ENCODE measurements at regions not wholly inside any gene's neighbourhood (a gene's known extent, or its start where the extent isn't known, plus 50 kb on each side); places are given as distances from the start of the nearest gene placed in this dataset.
"Not testable (repeated sequence)": the region's sequence is repeated elsewhere in the genome, so short reads cannot be mapped to it uniquely, and the experiment has no call there.

DNA sequence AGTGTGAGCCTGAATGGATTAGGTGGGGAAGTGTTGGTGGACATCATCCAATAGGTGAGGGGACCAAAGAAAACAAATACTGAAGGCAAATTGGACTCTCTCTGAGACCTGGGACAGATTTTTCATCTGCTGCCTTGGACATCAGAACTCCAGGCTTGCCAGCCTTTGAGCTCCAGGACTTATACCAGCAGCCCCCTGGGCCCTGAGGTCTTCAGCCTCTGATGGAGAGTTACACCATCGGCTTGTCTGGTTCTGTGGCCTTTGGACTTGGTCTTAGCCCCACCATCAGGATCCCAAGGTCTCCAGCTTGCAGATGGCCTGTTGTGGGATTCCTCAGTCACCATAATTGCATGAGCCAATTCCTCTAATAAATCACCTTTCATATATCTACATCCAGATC, 80.8 kb upstream of the SLC8A3 start:
- DNase-seq (ENCODE audit: low read depth) = no peak

DNA sequence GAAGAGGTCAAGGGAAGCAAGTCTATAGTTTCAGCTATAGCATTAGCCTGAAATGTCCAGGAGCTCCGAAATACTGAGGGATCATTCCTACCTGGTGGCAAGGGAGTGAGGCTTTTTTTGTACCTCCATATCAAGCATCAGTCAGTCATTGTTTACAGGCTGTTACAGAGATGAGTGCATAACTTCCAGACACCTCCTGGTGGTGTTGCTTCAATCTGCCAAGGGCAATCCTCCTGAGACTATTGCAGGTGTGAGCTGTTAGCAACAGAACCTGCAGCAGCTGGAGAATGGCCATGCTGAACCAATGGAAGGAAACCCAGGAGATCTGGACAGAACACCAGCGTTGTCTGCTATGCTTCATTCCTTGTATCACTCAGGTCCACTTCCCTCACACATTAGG, 80.0 kb upstream of the SLC8A3 start:
- DNase-seq (ENCODE audit: low read depth) = no peak

DNA sequence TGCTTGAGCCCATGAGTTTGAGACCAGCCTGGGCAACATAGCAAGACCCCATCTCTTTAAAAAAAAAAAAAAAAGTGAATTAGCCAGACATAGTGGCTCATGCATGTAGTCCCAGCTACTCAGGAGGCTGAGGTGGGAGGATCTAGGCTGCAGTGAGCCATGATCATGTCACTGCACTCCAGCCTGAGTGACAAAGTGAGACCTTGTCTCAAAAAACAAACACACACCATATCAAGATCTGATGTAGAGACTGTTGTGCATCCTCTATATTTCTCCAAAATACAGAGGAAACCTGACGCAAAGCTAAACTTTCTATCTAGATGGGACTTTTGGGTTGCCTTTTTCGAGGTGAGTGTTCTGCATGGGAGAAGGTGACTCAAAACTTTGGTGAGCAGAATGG, 77.4 kb upstream of the SLC8A3 start:
- DNase-seq (ENCODE audit: low read depth) = no peak

DNA sequence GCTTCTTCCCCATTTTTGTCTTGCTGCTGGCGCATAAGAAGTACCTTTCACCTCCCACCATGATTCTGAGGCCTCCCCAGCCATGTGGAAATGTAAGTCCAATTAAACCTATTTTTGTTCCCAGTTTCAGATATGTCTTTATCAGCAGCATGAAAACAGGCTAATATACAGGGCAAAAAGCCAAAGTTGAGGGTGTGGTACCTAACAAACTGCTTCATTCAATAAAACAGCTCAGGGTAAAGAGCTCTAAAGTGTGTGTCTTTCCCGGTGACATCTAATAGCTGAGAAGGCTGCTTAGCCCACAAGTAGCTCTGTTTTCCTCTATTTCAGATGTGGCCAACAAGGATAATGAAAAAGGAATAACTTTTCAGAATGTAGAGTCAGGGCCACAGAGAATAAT, 76.7 kb upstream of the SLC8A3 start:
- no peak for DNase-seq (ENCODE audit: low read depth)

DNA sequence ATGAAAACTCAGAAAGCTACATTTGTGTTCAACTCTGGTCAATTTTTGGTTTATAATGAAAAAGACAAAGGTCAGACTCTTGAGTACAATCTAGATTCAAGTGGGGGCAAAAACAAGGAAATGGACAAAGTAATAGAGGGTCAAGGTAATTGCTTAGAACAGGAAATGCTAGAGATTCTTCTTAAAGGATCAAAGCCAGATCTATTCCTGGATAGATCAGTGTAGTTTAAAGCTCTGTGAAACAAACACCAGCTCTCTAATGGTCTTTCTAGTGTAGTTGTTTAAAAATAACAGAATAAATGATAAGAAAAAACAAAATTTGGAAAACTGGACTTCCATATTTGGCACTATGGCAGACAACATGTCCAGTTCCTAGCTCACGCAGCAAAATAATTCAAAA, 70.7 kb upstream of the SLC8A3 start:
- no peak for DNase-seq (ENCODE audit: low read depth)

DNA sequence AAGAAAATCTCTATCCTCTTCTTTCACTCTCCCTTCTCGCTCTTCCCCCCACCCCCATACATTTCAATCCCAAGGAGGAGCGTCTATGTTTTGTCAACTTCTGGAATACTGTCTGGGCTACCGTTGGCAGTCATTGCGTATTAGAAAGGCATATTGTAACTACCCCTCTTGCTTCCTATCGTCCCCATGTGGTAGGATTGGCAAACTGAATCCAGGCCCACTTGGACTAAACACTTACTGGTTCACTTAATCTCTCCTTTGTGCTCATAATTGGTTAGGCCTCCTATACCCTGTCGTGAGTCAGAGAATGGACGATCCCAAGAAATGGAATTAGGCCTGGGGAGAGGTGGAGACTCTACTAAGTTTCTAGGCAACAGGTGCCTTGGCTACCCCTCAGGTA, 68.8 kb upstream of the SLC8A3 start:
- DNase-seq (ENCODE audit: low read depth) = peak; percentile 8

DNA sequence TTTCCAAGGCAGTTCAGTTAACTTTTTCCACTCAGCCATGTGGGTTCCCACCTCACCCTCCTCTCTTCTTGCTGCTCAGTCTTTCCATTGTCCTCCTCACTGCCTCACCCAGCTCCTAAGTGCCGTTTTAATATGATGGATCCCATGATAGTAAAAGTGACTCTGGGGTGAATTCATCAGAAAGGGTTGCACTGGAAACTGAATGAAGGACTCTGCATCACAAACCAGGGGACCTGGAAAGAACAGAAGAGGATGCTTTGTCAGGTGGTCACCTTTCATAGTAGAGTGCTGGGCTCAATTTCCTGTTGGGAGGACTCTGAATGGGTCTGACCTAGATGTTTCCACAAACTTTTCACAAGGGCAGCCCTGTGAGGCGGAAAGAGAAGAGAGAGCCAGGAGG, 67.8 kb upstream of the SLC8A3 start:
- no peak for DNase-seq (ENCODE audit: low read depth)

DNA sequence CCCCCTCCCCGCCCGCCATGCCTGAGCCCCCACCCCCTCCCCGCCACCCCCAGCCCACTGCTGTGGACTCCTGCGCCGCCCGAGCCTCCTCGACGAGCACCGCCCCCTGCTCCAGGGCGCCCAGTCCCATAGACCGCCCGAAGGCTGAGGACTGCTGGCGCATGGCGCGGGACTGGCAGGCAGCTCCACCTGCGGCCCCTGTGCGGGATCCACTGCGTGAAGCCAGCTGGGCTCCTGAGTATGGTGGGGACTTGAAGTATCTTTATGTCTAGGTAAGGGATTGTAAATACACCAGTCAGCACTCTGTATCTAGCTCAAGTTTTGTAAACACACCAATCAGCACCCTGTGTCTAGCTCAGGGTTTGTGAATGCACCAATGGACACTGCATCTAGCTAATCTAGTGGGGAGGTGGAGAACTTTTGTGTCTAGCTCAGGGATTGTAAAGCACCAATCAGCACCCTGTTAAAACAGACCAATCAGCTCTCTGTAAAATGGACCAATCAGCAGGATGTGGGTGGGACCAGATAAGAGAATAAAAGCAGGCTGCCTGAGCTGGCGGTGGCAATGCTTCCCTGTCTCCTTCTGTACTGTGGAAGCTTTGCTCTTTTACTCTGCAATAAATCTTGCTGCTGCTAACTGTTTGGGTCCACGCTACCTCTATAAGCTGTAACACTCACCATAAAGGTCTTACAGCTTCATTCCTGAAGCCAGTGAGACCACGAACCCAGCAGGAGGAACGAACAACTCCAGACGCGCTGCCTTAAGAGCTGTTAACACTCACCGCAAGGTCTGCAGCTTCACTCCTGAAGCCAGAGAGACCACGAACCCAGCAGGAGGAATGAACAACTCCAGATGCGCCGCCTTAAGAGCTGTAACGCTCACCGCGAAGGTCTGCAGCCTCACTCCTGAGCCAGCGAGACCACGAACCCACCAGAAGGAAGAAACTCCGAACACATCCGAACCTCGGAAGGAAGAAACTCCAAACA, 66.6 kb upstream of the SLC8A3 start:
- peak; percentile 14 for DNase-seq (ENCODE audit: low read depth)

DNA sequence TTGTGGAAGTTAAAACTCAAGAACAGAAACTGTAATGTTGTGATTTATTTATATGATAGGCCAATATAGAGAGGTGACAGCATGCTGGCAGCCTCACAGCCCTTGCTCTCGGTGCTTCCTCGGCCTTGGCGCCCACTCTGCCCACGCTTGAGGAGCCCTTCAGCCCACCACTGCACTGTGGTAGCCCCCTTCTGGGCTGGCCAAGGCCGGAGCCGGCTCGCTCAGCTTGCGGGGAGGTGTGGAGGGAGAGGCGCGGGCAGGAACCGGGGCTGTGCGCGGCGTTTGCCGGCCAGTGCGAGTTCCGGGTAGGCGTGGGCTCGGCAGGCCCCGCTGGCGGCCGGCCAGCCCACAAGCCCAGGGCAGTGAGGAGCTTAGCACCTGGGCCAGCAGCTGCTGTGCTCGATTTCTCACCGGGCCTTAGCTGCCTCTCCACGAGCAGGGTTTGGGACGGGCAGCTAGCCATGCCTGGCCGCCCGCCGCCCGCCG, 65.8 kb upstream of the SLC8A3 start:
- no peak for DNase-seq (ENCODE audit: low read depth)

DNA sequence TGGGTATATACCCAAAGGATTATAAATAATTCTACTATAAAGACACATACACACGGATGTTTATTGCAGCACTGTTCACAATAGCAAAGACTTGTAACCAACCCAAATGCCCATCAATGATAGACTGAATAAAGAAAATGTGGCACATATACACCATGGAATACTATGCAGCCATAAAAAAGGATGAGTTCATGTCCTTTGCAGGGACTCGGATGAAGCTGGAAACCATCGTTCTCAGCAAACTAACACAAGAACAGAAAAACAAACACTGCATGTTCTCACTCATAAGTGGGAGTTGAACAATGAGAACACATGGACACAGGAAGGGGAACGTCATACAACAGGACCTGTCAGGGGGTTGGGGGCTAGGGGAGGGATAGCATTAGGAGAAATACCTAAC, 64.8 kb upstream of the SLC8A3 start:
- DNase-seq (ENCODE audit: low read depth) = not testable (repeated sequence)

DNA sequence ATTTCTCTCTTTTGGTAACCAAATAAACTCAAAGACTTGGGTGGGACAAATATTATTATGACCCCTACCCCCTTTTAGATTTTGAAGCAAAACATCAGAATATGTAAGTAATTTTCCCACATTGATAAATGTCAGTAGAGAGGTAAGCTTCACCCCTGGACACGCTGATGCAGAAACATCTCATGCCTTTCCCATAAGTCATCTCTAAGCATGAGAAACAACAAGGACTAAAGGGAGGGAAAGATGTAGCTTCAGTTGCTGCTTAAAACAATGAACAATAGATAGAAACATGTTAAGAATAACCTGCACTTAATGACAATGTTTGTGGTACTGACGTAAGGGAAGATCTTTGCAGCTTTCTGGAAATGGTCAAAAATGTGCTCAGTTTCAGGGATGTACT, 56.3 kb upstream of the SLC8A3 start:
- no peak for DNase-seq (ENCODE audit: low read depth)

DNA sequence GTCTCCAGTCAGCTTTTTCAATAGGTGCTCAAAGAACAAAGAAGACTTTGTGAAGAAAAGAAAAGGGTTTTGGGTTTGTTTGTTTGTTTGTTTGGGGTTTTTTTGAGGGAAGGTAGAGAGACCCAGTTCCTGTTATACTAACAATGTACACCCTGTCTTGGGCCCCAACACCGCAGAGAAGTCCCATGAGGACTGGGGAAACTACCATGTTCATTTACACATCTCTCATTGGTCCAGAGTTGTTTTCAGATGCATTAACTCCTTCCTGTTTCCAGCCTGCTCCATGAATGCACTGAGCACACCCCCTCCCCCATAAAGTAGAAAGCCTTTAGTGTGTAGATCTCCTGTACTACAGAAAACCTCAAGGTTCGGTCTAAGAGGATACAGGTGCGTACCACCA, 51.1 kb upstream of the SLC8A3 start:
- no peak for DNase-seq (ENCODE audit: low read depth)

DNA sequence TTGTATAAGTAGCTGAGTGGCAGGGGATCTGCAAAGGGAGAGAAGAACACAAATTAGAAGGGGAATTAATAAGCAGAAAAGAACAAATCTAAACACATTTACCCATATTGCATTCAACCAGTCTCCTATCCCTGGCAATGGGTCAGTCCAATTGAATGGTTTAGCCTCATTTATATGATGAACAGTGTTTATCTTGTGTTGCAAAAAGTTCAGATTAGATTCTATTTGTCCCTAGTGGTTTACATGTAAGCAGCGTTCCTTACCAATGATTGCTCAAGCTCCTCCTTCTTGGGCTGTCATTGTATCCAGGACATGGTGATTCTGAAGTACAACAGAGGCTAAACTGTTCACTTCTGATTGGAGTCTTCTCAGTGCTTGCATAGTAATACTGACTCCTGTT, 49.9 kb upstream of the SLC8A3 start:
- not testable (repeated sequence) for DNase-seq (ENCODE audit: low read depth)
